Activated T-helper 1 cell treated with anti-CD3 and anti-CD28 coated beads, Interleukin-2, amount 50 U/mL, for 16 hours (primary cell): ENCODE measurements at regions not wholly inside any gene's neighbourhood (a gene's known extent, or its start where the extent isn't known, plus 50 kb on each side); places are given as distances from the start of the nearest gene placed in this dataset.

Experiments
- DNase-seq, 2 donors: peaks; one replicate each; pipeline ENCODE4 v3.0.0-alpha.2; 2020; ENCODE audit warnings: low read depth in 1 of 2, low spot score in 1 of 2

- no peak for DNase-seq
Observed at GRCh38 chr3:193847402-193847801, 254.4 kb downstream of the OPA1 start.

GRCh38 chr3:193848547-193848946 lies 255.5 kb downstream of the OPA1 start:
- no peak for DNase-seq

GRCh38 chr3:193850084-193850619 lies 257.1 kb downstream of the OPA1 start:
- DNase-seq, result no peak

GRCh38 chr3:193851428-193851847 lies 258.4 kb downstream of the OPA1 start:
- DNase-seq, result no peak

GRCh38 chr3:193851941-193852674 lies 259.1 kb downstream of the OPA1 start:
- DNase-seq, result no peak

- no peak for DNase-seq
Observed at GRCh38 chr3:193852901-193853300, 259.9 kb downstream of the OPA1 start.

- DNase-seq, result no peak
Observed at GRCh38 chr3:193853511-193854219, 260.7 kb downstream of the OPA1 start.

- DNase-seq, result no peak
Observed at GRCh38 chr3:193857996-193858395, 265.0 kb downstream of the OPA1 start.

- DNase-seq, result no peak
Observed at GRCh38 chr3:193859195-193859594, 266.2 kb downstream of the OPA1 start.

- DNase-seq, result no peak
Observed at GRCh38 chr3:193861012-193861411, 268.0 kb downstream of the OPA1 start.

- DNase-seq, result no peak
Observed at GRCh38 chr3:193862843-193863242, 269.8 kb downstream of the OPA1 start.

- DNase-seq, result no peak
Observed at GRCh38 chr3:193863657-193864357, 270.8 kb downstream of the OPA1 start.

- DNase-seq, result no peak
Observed at GRCh38 chr3:193865339-193865738, 270.6 kb upstream of the HES1 start.

- DNase-seq, result no peak
Observed at GRCh38 chr3:193865896-193866480, 270.0 kb upstream of the HES1 start.

GRCh38 chr3:193868590-193868989 lies 267.4 kb upstream of the HES1 start:
- DNase-seq, result no peak

GRCh38 chr3:193869221-193870201 lies 266.4 kb upstream of the HES1 start:
- no peak for DNase-seq

GRCh38 chr3:193870376-193871219 lies 265.4 kb upstream of the HES1 start:
- no peak for DNase-seq

- no peak for DNase-seq
Observed at GRCh38 chr3:193871220-193871485, 264.8 kb upstream of the HES1 start.

- no peak for DNase-seq
Observed at GRCh38 chr3:193872265-193872753, 263.6 kb upstream of the HES1 start.
